ENCODE measurements at regions not wholly inside any gene's neighbourhood (a gene's known extent, or its start where the extent isn't known, plus 50 kb on each side); places are given as distances from the start of the nearest gene placed in this dataset.

- TF ChIP-seq GATA3 (IDR thresholded peaks at IDR 0.05; ENCODE audit: low read depth, low read length): no peak
- TF ChIP-seq GATA2 (IDR thresholded peaks at IDR 0.05; ENCODE audit: low read depth, low read length): no peak
Measured at GRCh38 chr9:119841016-119841415, 471.8 kb upstream of the BRINP1 start.

Measured in SH-SY5Y (cell line).